ENCODE measurements at regions not wholly inside any gene's neighbourhood (a gene's known extent, or its start where the extent isn't known, plus 50 kb on each side); places are given as distances from the start of the nearest gene placed in this dataset.

DNA sequence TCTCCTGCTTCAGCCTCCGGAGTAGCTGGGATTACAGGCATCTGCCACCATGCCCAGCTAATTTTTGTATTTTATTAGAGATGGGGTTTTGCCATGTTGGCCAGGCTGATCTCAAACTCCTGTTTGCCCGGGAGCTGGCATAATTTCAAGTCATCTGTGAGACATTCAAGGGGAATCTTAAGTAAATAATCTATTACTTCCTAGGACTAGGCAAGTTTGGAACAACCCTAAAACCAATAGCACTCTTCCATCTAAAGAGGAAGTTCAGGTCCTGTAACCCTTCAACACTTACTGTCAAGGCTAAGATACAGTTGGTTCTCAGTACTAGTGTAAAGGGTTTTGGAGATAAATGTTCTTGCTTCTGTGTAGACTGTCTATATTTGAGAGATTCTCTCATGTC, 267.8 kb upstream of the IRAK1BP1 start:
- no peaks in the 10 kb centered on the region for H3K27me3 ChIP-seq (ENCODE audit: insufficient read depth)
- H3K9me3 ChIP-seq, result no peaks in the 10 kb centered on the region
- no peak overlapping the region for H3K9ac ChIP-seq
- peak overlapping the region; percentile 50; the same call in 1 of the 2 replicates for H2AFZ ChIP-seq (ENCODE audit: low read depth)
- no peak overlapping the region for H3K4me2 ChIP-seq
- CTCF ChIA-PET, result interaction anchor here (1.0 kb wide), 1 partner anchor 12 kb away, joined by 3 read pairs; no protein-coding TSS in a partner anchor
- no peak overlapping the region for H3K4me3 ChIP-seq (ENCODE audit: low read depth in 2 of 2, low read length in 1 of 2)
- H4K20me1 ChIP-seq (ENCODE audit: insufficient read depth), result no peaks in the 10 kb centered on the region
- no peak for DNase-seq
- TF ChIP-seq RCOR1 (IDR thresholded peaks at IDR 0.05; ENCODE audit: low read length) (no peak), JUND (IDR thresholded peaks at IDR 0.05) (no peak), TEAD4 (IDR thresholded peaks at IDR 0.05; ENCODE audit: borderline replicate concordance, insufficient read depth) (no peak), CTCF (IDR thresholded peaks at IDR 0.05) (no peak), ELF1 (IDR thresholded peaks at IDR 0.05) (no peak), GATA2 (CRISPR knock-in tag; IDR thresholded peaks at IDR 0.05) (no peak), TCF12 (IDR thresholded peaks at IDR 0.05) (no peak), EZH2phosphoT487 (IDR thresholded peaks at IDR 0.05; ENCODE audit: borderline replicate concordance, low read depth) (no peak), FOXJ3 (CRISPR knock-in tag; IDR thresholded peaks at IDR 0.05) (no peak), YY1 (IDR thresholded peaks at IDR 0.05; ENCODE audit: low read depth) (no peak), USF1 (IDR thresholded peaks at IDR 0.05; ENCODE audit: borderline replicate concordance, low read depth) (no peak), MXI1 (IDR thresholded peaks at IDR 0.05; ENCODE audit: low read depth, low read length) (no peak), SIN3A (IDR thresholded peaks at IDR 0.05; ENCODE audit: borderline replicate concordance, low read depth, low read length) (no peak), NFIC (IDR thresholded peaks at IDR 0.05; ENCODE audit: borderline replicate concordance) (no peak), TAF1 (IDR thresholded peaks at IDR 0.05; ENCODE audit: borderline replicate concordance, low read depth, low read length) (no peak), PBX3 (IDR thresholded peaks at IDR 0.05) (no peak), POLR2AphosphoS5 (IDR thresholded peaks at IDR 0.05; ENCODE audit: low read depth, low read length) (no peak)
- TF ChIP-seq, protein P1, sequence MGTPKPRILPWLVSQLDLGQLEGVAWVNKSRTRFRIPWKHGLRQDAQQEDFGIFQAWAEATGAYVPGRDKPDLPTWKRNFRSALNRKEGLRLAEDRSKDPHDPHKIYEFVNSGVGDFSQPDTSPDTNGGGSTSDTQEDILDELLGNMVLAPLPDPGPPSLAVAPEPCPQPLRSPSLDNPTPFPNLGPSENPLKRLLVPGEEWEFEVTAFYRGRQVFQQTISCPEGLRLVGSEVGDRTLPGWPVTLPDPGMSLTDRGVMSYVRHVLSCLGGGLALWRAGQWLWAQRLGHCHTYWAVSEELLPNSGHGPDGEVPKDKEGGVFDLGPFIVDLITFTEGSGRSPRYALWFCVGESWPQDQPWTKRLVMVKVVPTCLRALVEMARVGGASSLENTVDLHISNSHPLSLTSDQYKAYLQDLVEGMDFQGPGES (IDR thresholded peaks at IDR 0.05; ENCODE audit: low read depth, low read length), result no peak
- H3K4me1 ChIP-seq (ENCODE audit: control insufficient read depth in 1 of 2, insufficient read depth in 2 of 2, low read depth in 1 of 2, low read length in 1 of 2), result peaks cover 0 to 18% of the 10 kb centered on the region in 2 experiments; a peak in 2 of 4 replicates
- peaks cover 0 to 9% of the 10 kb centered on the region in 2 experiments for H3K36me3 ChIP-seq (replicated peaks in 1 of 2; ENCODE audit: control insufficient read depth in 1 of 2, insufficient read depth in 2 of 2, low read length in 1 of 2)
- peaks cover 15% of the 10 kb centered on the region for H3K79me2 ChIP-seq (ENCODE audit: insufficient read depth)
- POLR2A ChIA-PET, result no interaction called here
- peak overlapping the region; percentile 31 to 74; a peak in 3 of 4 replicates for H3K27ac ChIP-seq (ENCODE audit: low read depth in 2 of 2, low read length in 1 of 2)
- peaks cover 30% of the 10 kb centered on the region for H3F3A ChIP-seq (replicated peaks; ENCODE audit: insufficient read depth)
- H3K9me2 ChIP-seq, result no peaks in the 10 kb centered on the region
- 21% methylated on average over 2 of the region's 2 CpGs for WGBS (ENCODE audit: low lambda C conversion rate)
